ENCODE measurements at regions not wholly inside any gene's neighbourhood (a gene's known extent, or its start where the extent isn't known, plus 50 kb on each side); places are given as distances from the start of the nearest gene placed in this dataset.

- TF ChIP-seq POLR2A (IDR thresholded peaks at IDR 0.05) (no peak), POLR2AphosphoS5 (IDR thresholded peaks at IDR 0.05) (no peak)
These were observed 138.3 kb downstream of the DDX1 start for GRCh38 chr2:15729709-15730544.

Data from spleen (tissue), 3 donors.